GM12878 (cell line): ENCODE measurements at regions not wholly inside any gene's neighbourhood (a gene's known extent, or its start where the extent isn't known, plus 50 kb on each side); places are given as distances from the start of the nearest gene placed in this dataset.

Experiments
- ATAC-seq: fragments of 200-7000 bp; cut with Tn5 transposase; 3 replicates; pipeline ENCODE4 v1.9.1; 2020; ENCODE audit warnings: mild to moderate bottlenecking, moderate library complexity
- BruUV-seq: library from RNA; stranded (reverse); fragments of 400-500 nt; replicated peaks from 2 replicates; lab custom pipeline; 2021; lab: Mats Ljungman, UMichigan
- CTCF ChIA-PET: fragments of 300-600 bp; sonication (Branson Sonifier 250); formaldehyde crosslinking; extraction: SDS; loops from one replicate; lab custom pipeline; 2021; ENCODE audit warnings: inconsistent platforms; lab: Yijun Ruan, JAX
- POLR2A ChIA-PET: fragments of 350-600 bp; formaldehyde crosslinking; extraction: SDS; loops from one replicate; lab custom pipeline; 2021; ENCODE audit warnings: inconsistent platforms; lab: Charles Lee
- RAD21 ChIA-PET: fragments of 300-600 bp; sonication (Branson Sonifier 250); formaldehyde crosslinking; loops from one replicate; lab custom pipeline; 2023; ENCODE audit warnings: antibody characterized with exemption; ENCODE audit not compliant: unreplicated experiment; lab: Charles Lee
- SMC1A ChIA-PET: fragments of 300-600 bp; sonication (Branson Sonifier 250); formaldehyde crosslinking; loops from one replicate; lab custom pipeline; 2023; ENCODE audit not compliant: unreplicated experiment, uncharacterized antibody; lab: Charles Lee
- DNase-seq: peaks from one replicate; pipeline ENCODE4 v3.0.0-alpha.2; 2011; ENCODE audit warnings: low read depth, low spot score
- FAIRE-seq: peaks from 3 replicates; lab custom pipeline; 2011; peaks lifted over from hg19 to GRCh38; lab: Jason Lieb, UNC
- H2AFZ ChIP-seq: 2 replicates; pipeline ENCODE4 v1.6.0; 2011; ENCODE audit warnings: low read depth, low read length, control low read depth; ENCODE audit not compliant: control insufficient read depth
- H3K27ac ChIP-seq: 2 replicates; pipeline ENCODE4 v1.5.1; 2011; ENCODE audit warnings: control low read depth; ENCODE audit not compliant: control insufficient read depth, insufficient read depth
- H3K27me3 ChIP-seq, 2 experiments: replicated peaks in 1 of 2; 2 replicates each; pipeline versions ENCODE4 v1.6.0 to v1.6.1; 2011; ENCODE audit warnings: low read length in 1 of 2; ENCODE audit not compliant: control insufficient read depth in 2 of 2, insufficient read depth in 2 of 2
- H3K36me3 ChIP-seq, 2 experiments: 2 replicates each; pipeline ENCODE4 v1.5.1; 2011; ENCODE audit warnings: low read length in 1 of 2; ENCODE audit not compliant: control insufficient read depth in 2 of 2, insufficient read depth in 2 of 2
- H3K4me1 ChIP-seq: 2 replicates; pipeline ENCODE4 v1.6.1; 2011; ENCODE audit warnings: mild to moderate bottlenecking, low read length, moderate library complexity, mixed read lengths; ENCODE audit not compliant: control insufficient read depth, insufficient read depth
- H3K4me2 ChIP-seq: 2 replicates; pipeline ENCODE4 v1.6.0; 2011; ENCODE audit warnings: control low read depth; ENCODE audit not compliant: control insufficient read depth, insufficient read depth
- H3K4me3 ChIP-seq: fragments of 200-600 bp; sonication (generic); 2 replicates; pipeline ENCODE4 v1.5.1; 2016
- H3K79me2 ChIP-seq: 2 replicates; pipeline ENCODE4 v1.6.0; 2011; ENCODE audit warnings: low read length; ENCODE audit not compliant: control insufficient read depth, insufficient read depth
- H3K9ac ChIP-seq: 2 replicates; pipeline ENCODE4 v1.8.0; 2011; ENCODE audit warnings: low read length, control low read depth, mixed read lengths; ENCODE audit not compliant: control insufficient read depth, insufficient read depth
- H3K9me3 ChIP-seq: replicated peaks from 3 replicates; pipeline ENCODE4 v1.5.1; 2011; ENCODE audit warnings: mild to moderate bottlenecking, low read length; ENCODE audit not compliant: control insufficient read depth, insufficient read depth
- H4K20me1 ChIP-seq: 2 replicates; pipeline ENCODE4 v1.6.0; 2011; ENCODE audit not compliant: control insufficient read depth, insufficient read depth
- BHLHE40 ChIP-seq, 2 experiments: fragments of 450-650 bp in 1 of 2; IDR thresholded peaks; 2 replicates each; pipeline ENCODE4 v1.6.1; 2011 to 2017; ENCODE audit warnings: low read depth in 2 of 2, borderline replicate concordance in 1 of 2, improper control_type of control experiment in 1 of 2, low read length in 1 of 2, mild to moderate bottlenecking in 1 of 2
- CBFB ChIP-seq: IDR thresholded peaks from 2 replicates; pipeline ENCODE4 v1.6.1; 2016; ENCODE audit warnings: antibody characterized with exemption, low read depth
- CREB1 ChIP-seq: IDR thresholded peaks from 2 replicates; pipeline ENCODE4 v1.6.1; 2012; ENCODE audit warnings: low read depth, mild to moderate bottlenecking, inconsistent platforms
- MEF2A ChIP-seq: IDR thresholded peaks from 2 replicates; pipeline ENCODE4 v1.6.1; 2011; ENCODE audit warnings: low read depth, mild to moderate bottlenecking, low read length, moderate library complexity; ENCODE audit not compliant: insufficient read depth
- NFYB ChIP-seq: IDR thresholded peaks from 2 replicates; pipeline ENCODE4 v1.6.1; 2011; ENCODE audit warnings: low read depth, mild to moderate bottlenecking, low read length, improper control_type of control experiment, moderate library complexity; ENCODE audit not compliant: insufficient read depth
- TBL1XR1 ChIP-seq: IDR thresholded peaks from 2 replicates; pipeline ENCODE4 v1.6.1; 2012; ENCODE audit warnings: low read depth, low read length, improper control_type of control experiment
- WGBS: methylation state at CpG from one replicate; pipeline ENCODE4 v1.1.6; 2016; ENCODE audit warnings: low lambda C conversion rate; ENCODE audit not compliant: insufficient replicate concordance, insufficient coverage; ENCODE audit errors: missing lambda C conversion rate; 5-methylcytosine and 5-hydroxymethylcytosine counted together
- in situ Hi-C: fragments of 300-500 bp; cut with MboI; formaldehyde crosslinking; loops from 9 replicates; pipeline ENCODE4 v1.14.3; 2018; ENCODE audit warnings: mixed read lengths
- intact Hi-C: fragments of 100-400 bp; cut with micrococcal nuclease; formaldehyde crosslinking; loops from one replicate; pipeline ENCODE4 v1.14.2; 2022; ENCODE audit not compliant: unreplicated experiment

DNA sequence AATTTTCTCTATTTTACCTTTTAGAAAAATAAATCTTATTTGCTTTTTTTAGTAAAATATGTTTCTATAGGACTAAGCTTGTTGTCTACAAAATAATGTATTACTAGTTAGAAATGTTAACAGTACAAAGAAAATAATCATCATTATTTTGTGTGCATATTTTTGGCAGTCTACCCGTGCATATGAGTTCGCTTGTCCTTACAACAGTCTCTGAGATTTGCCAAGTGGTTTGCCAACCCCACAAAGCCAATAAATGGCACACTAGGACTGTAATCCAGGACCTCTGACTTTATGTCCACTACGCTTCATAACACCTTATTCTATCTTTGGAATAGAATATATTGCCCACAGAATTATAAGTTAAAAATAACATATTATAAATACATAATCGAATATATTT, 152.0 kb downstream of the KCNJ2 start (continued):
- TF ChIP-seq BHLHE40 (IDR thresholded peaks at IDR 0.05; ENCODE audit: borderline replicate concordance in 1 of 2, low read depth in 2 of 2, low read length in 1 of 2) (no peak), CBFB (no peak), MEF2A (no peak)

DNA sequence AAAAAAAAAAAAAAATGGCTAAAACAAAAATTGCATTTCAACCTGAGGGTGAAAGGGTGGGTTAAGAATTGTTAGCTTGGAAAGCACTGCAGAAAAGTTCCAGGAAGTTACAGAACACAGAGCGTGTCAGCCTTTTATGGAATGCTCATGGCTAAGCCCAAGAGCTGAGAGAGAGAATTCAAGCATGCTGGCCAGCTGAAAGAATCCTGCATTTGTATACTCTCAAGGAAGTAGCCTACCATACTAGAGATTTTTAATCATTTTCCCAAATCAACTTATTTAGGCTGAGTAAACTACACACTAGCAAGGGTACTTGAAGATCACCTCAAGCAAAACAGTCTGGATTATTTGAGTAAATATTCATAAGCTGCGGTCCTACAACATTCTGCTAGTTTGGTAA, 153.9 kb downstream of the KCNJ2 start:
- Histone ChIP-seq H4K20me1 (no peaks in the 10 kb centered on the region), H3K27ac (no peak overlapping the region), H2AFZ (no peak overlapping the region), H3K9ac (no peak overlapping the region), H3K27me3 (no peaks in the 10 kb centered on the region), H3K4me2 (no peak overlapping the region), H3K4me1 (no peaks in the 10 kb centered on the region), H3K9me3 (no peaks in the 10 kb centered on the region), H3K79me2 (no peaks in the 10 kb centered on the region), H3K36me3 (no peaks in the 10 kb centered on the region), H3K4me3 (no peak overlapping the region)
- ChIA-PET SMC1A (interaction anchor here (0.9 to 2.6 kb wide), 10 partner anchors 9 to 53 kb away, joined by 3 to 12 read pairs (median 6); no protein-coding TSS in a partner anchor), POLR2A (interaction anchor here (0.6 to 0.7 kb wide), 3 partner anchors 70 to 145 kb away, joined by 3 to 6 read pairs (median 4); no protein-coding TSS in a partner anchor), CTCF (interaction anchor here (1.1 kb wide), 1 partner anchor 716 kb away, joined by 6 read pairs; no protein-coding TSS in a partner anchor), RAD21 (interaction anchor here (0.6 kb wide), 1 partner anchor 164 kb away, joined by 3 read pairs; no protein-coding TSS in a partner anchor)
- in situ Hi-C loops (no loop called here), intact Hi-C loops (loop anchor here (10.0 kb wide), 1 partner anchor 232 kb away; no protein-coding TSS in a partner anchor)
- 34% methylated on average over 2 of the region's 2 CpGs for WGBS
- FAIRE-seq = no peak
- DNase-seq = no peak
- BruUV-seq = no TSS peak
- TF ChIP-seq CREB1 (no peak), MEF2A (no peak)
- no peak for ATAC-seq

DNA sequence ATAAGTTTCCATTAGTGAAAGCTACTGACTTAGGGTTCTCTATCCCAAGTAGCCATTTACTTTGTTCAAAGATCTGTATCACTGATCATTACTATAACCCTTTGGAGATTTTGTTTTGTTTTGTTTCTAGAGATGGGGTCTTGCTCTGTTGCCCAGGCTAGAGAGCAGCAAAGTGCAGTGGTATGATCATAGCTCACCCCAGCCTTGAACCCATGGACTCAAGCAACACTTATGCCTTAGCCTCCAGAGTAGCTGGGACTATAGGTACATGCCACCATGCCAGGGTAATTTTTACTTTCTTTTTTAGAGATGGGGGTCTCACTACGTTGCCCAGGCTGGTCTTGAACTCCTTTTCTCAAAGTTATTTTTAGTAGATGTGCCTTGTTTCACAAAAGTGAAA, 154.7 kb downstream of the KCNJ2 start:
- WGBS = 0% methylated on average over 1 of the region's 1 CpG
- no peak overlapping the region for H2AFZ ChIP-seq
- no TSS peak for BruUV-seq
- TF ChIP-seq TBL1XR1 (no peak), NFYB (no peak)
- TF ChIP-seq, all 136 proteins: peak for 0
- Histone ChIP-seq H3K4me1 (no peaks in the 10 kb centered on the region), H3K79me2 (no peaks in the 10 kb centered on the region), H3K27me3 (no peaks in the 10 kb centered on the region), H4K20me1 (no peaks in the 10 kb centered on the region), H3K27ac (no peak overlapping the region), H3K9ac (no peak overlapping the region), H3K36me3 (no peaks in the 10 kb centered on the region), H3K4me3 (no peak overlapping the region), H3K4me2 (no peak overlapping the region), H3K9me3 (no peaks in the 10 kb centered on the region)
- ChIA-PET POLR2A (interaction anchor here (0.6 kb wide), 1 partner anchor 145 kb away, joined by 3 read pairs; no protein-coding TSS in a partner anchor), CTCF (interaction anchor here (1.0 to 1.5 kb wide), 4 partner anchors 8 to 716 kb away, joined by 3 to 6 read pairs (median 4); no protein-coding TSS in a partner anchor), SMC1A (interaction anchor here (1.0 to 2.6 kb wide), 8 partner anchors 9 to 53 kb away, joined by 3 to 12 read pairs (median 7); no protein-coding TSS in a partner anchor), RAD21 (interaction anchor here (0.6 to 1.2 kb wide), 3 partner anchors 40 to 228 kb away, joined by 3 to 4 read pairs (median 3); no protein-coding TSS in a partner anchor)
- ATAC-seq = no peak
- in situ Hi-C loops (no loop called here), intact Hi-C loops (loop anchor here (10.0 kb wide), 1 partner anchor 231 kb away; no protein-coding TSS in a partner anchor)
- DNase-seq = no peak
- FAIRE-seq = no peak
